ENCODE measurements at regions not wholly inside any gene's neighbourhood (a gene's known extent, or its start where the extent isn't known, plus 50 kb on each side); places are given as distances from the start of the nearest gene placed in this dataset.

GRCh38 chr16:66315210-66315825 is 51.2 kb upstream of the CDH5 start:
- peak; percentile 16 for DNase-seq

- no peak for DNase-seq
These were observed 55.2 kb upstream of the CDH5 start for GRCh38 chr16:66311306-66311705.

- no peak for DNase-seq
These were observed 57.2 kb upstream of the CDH5 start for GRCh38 chr16:66309215-66309807.

GRCh38 chr16:66308096-66308495 is 58.4 kb upstream of the CDH5 start:
- DNase-seq, result no peak

- DNase-seq, result no peak
These were observed 59.9 kb upstream of the CDH5 start for GRCh38 chr16:66306366-66307150.

- no peak for DNase-seq
These were observed 61.5 kb upstream of the CDH5 start for GRCh38 chr16:66304961-66305360.

- no peak for DNase-seq
These were observed 62.3 kb upstream of the CDH5 start for GRCh38 chr16:66304151-66304550.

- DNase-seq, result no peak
These were observed 66.0 kb upstream of the CDH5 start for GRCh38 chr16:66300501-66300900.

- no peak for DNase-seq
These were observed 66.5 kb upstream of the CDH5 start for GRCh38 chr16:66300037-66300436.

GRCh38 chr16:66299349-66299748 is 67.1 kb upstream of the CDH5 start:
- DNase-seq, result no peak

- no peak for DNase-seq
These were observed 67.8 kb upstream of the CDH5 start for GRCh38 chr16:66298571-66299120.

- DNase-seq, result no peak
These were observed 68.5 kb upstream of the CDH5 start for GRCh38 chr16:66298006-66298405.

GRCh38 chr16:66296591-66296990 is 69.9 kb upstream of the CDH5 start:
- no peak for DNase-seq

- DNase-seq, result no peak
These were observed 70.5 kb upstream of the CDH5 start for GRCh38 chr16:66295761-66296546.

- no peak for DNase-seq
These were observed 71.3 kb upstream of the CDH5 start for GRCh38 chr16:66295213-66295612.

- DNase-seq, result no peak
These were observed 72.0 kb upstream of the CDH5 start for GRCh38 chr16:66294507-66294906.

GRCh38 chr16:66293932-66294331 is 72.6 kb upstream of the CDH5 start:
- no peak for DNase-seq

GRCh38 chr16:66293207-66293735 is 73.2 kb upstream of the CDH5 start:
- no peak for DNase-seq

- no peak for DNase-seq
These were observed 74.1 kb upstream of the CDH5 start for GRCh38 chr16:66292241-66292935.

GRCh38 chr16:66291833-66292232 is 74.7 kb upstream of the CDH5 start:
- no peak for DNase-seq

- DNase-seq, result no peak
These were observed 76.1 kb upstream of the CDH5 start for GRCh38 chr16:66290431-66290830.

GRCh38 chr16:66289986-66290385 is 76.5 kb upstream of the CDH5 start:
- DNase-seq, result no peak

Measured in T1000 (cell line).